PC-9 (cell line): ENCODE measurements at regions not wholly inside any gene's neighbourhood (a gene's known extent, or its start where the extent isn't known, plus 50 kb on each side); places are given as distances from the start of the nearest gene placed in this dataset.

ENCODE experiments used
- BruUV-seq: library from RNA; stranded (reverse); fragments of 400-500 nt; replicated peaks from 2 replicates; lab custom pipeline; 2021; lab: Mats Ljungman, UMichigan
- CTCF ChIA-PET: fragments of 300-600 bp; sonication (Branson Sonifier 250); formaldehyde crosslinking; loops from one replicate; lab custom pipeline; 2022; ENCODE audit warnings: antibody characterized with exemption; lab: Charles Lee
- POLR2A ChIA-PET: fragments of 300-600 bp; sonication (Branson Sonifier 250); formaldehyde crosslinking; loops from one replicate; lab custom pipeline; 2022; ENCODE audit warnings: antibody characterized with exemption; ENCODE audit not compliant: unreplicated experiment; lab: Charles Lee
- DNase-seq, 2 experiments: peaks; one replicate each; pipeline versions ENCODE4 v3.0.0 to v3.0.0-alpha.2; 2015 to 2022; ENCODE audit warnings: mixed read lengths in 1 of 2
- H2AFZ ChIP-seq: fragments of 200-600 bp; sonication (generic); 2 replicates; pipeline ENCODE4 v1.8.1; 2017; ENCODE audit warnings: antibody characterized with exemption
- H3F3A ChIP-seq: fragments of 200-600 bp; sonication (generic); 2 replicates; pipeline ENCODE4 v1.8.1; 2017; ENCODE audit warnings: antibody characterized with exemption, mild to moderate bottlenecking, low read depth; ENCODE audit not compliant: insufficient read depth
- H3K27ac ChIP-seq: fragments of 200-600 bp; sonication (generic); 2 replicates; pipeline ENCODE4 v1.6.1; 2016; ENCODE audit warnings: mixed run types
- H3K27me3 ChIP-seq: fragments of 200-600 bp; sonication (generic); 2 replicates; pipeline ENCODE4 v1.6.1; 2016; ENCODE audit warnings: low read depth, mixed run types; ENCODE audit not compliant: insufficient read depth
- H3K36me3 ChIP-seq: fragments of 200-600 bp; sonication (generic); 2 replicates; pipeline ENCODE4 v1.6.1; 2016; ENCODE audit warnings: low read depth, mixed run types
- H3K4me1 ChIP-seq: fragments of 200-600 bp; sonication (generic); replicated peaks from 2 replicates; pipeline ENCODE4 v1.6.1; 2016; ENCODE audit warnings: mixed run types; ENCODE audit not compliant: insufficient read depth
- H3K4me2 ChIP-seq: fragments of 200-600 bp; sonication (generic); 2 replicates; pipeline ENCODE4 v1.6.1; 2017; ENCODE audit warnings: mixed run types
- H3K4me3 ChIP-seq: fragments of 200-600 bp; sonication (generic); 2 replicates; pipeline ENCODE4 v1.6.1; 2016; ENCODE audit warnings: mixed run types
- H3K79me2 ChIP-seq: fragments of 200-600 bp; sonication (generic); 2 replicates; pipeline ENCODE4 v1.6.1; 2017; ENCODE audit warnings: low read depth, mixed run types
- H3K9me2 ChIP-seq: fragments of 200-600 bp; sonication (generic); 2 replicates; pipeline ENCODE4 v1.8.1; 2017; ENCODE audit warnings: mild to moderate bottlenecking; ENCODE audit not compliant: insufficient read depth
- H3K9me3 ChIP-seq: fragments of 200-600 bp; sonication (generic); 2 replicates; pipeline ENCODE4 v1.8.1; 2016; ENCODE audit warnings: low read depth; ENCODE audit not compliant: insufficient read depth
- H4K20me1 ChIP-seq: fragments of 200-600 bp; sonication (generic); 2 replicates; pipeline ENCODE4 v1.8.1; 2017; ENCODE audit not compliant: insufficient read depth
- CTCF ChIP-seq: fragments of 200-600 bp; sonication (generic); conservative IDR thresholded peaks from 2 replicates; pipeline ENCODE4 v1.6.1; 2017; ENCODE audit warnings: mixed run types, antibody characterized with exemption, mild to moderate bottlenecking, moderate library complexity
- EZH2 ChIP-seq: fragments of 200-600 bp; sonication (generic); IDR thresholded peaks from 2 replicates; pipeline ENCODE4 v1.8.0; 2017; ENCODE audit warnings: antibody characterized with exemption, low read depth
- intact Hi-C: fragments of 100-400 bp; cut with micrococcal nuclease; formaldehyde crosslinking; loops from one replicate; pipeline ENCODE4 v1.10.0; 2022; ENCODE audit not compliant: unreplicated experiment

GRCh38 chr3:17798000-17798399 is 55.6 kb upstream of the TBC1D5 start:
- no peaks in the 10 kb centered on the region for H3F3A ChIP-seq
- DNase-seq, result no peak
- intact Hi-C loops, result no loop called here
- H3K36me3 ChIP-seq, result no peaks in the 10 kb centered on the region
- no TSS peak for BruUV-seq
- H4K20me1 ChIP-seq, result no peaks in the 10 kb centered on the region
- H3K9me3 ChIP-seq, result no peaks in the 10 kb centered on the region
- no peak overlapping the region for H3K4me3 ChIP-seq
- POLR2A ChIA-PET, result no interaction called here
- H3K4me1 ChIP-seq, result no peaks in the 10 kb centered on the region
- H2AFZ ChIP-seq, result no peak overlapping the region
- CTCF ChIA-PET, result no interaction called here
- no peak overlapping the region for H3K4me2 ChIP-seq
- TF ChIP-seq CTCF, result no peak
- TF ChIP-seq EZH2, result no peak
- H3K27ac ChIP-seq, result no peak overlapping the region
- no peaks in the 10 kb centered on the region for H3K9me2 ChIP-seq
- H3K27me3 ChIP-seq, result no peaks in the 10 kb centered on the region
- no peaks in the 10 kb centered on the region for H3K79me2 ChIP-seq

- DNase-seq, result no peak
- no peaks in the 10 kb centered on the region for H3K27me3 ChIP-seq
- no TSS peak for BruUV-seq
- CTCF ChIA-PET, result no interaction called here
- TF ChIP-seq CTCF (no peak), EZH2 (no peak)
- no peaks in the 10 kb centered on the region for H4K20me1 ChIP-seq
- no peaks in the 10 kb centered on the region for H3K79me2 ChIP-seq
- no peak overlapping the region for H3K27ac ChIP-seq
- no peaks in the 10 kb centered on the region for H3K9me2 ChIP-seq
- POLR2A ChIA-PET, result no interaction called here
- H3K9me3 ChIP-seq, result no peaks in the 10 kb centered on the region; the same call in 1 of the 2 replicates
- H3K36me3 ChIP-seq, result no peaks in the 10 kb centered on the region
- no peaks in the 10 kb centered on the region for H3F3A ChIP-seq
- no peaks in the 10 kb centered on the region for H3K4me1 ChIP-seq
- H3K4me2 ChIP-seq, result no peak overlapping the region
- H3K4me3 ChIP-seq, result no peak overlapping the region
- intact Hi-C loops, result no loop called here
- no peak overlapping the region for H2AFZ ChIP-seq
These were observed 53.3 kb upstream of the TBC1D5 start for GRCh38 chr3:17795711-17796110.

GRCh38 chr3:17795280-17795679 is 52.8 kb upstream of the TBC1D5 start:
- H3K4me1 ChIP-seq, result no peaks in the 10 kb centered on the region
- H3K27me3 ChIP-seq, result no peaks in the 10 kb centered on the region
- no peaks in the 10 kb centered on the region for H3K9me2 ChIP-seq
- H3K27ac ChIP-seq, result no peak overlapping the region
- H3F3A ChIP-seq, result no peaks in the 10 kb centered on the region
- H4K20me1 ChIP-seq, result no peaks in the 10 kb centered on the region
- no peak overlapping the region for H3K4me2 ChIP-seq
- no peak for DNase-seq
- ChIA-PET POLR2A (no interaction called here), CTCF (no interaction called here)
- intact Hi-C loops, result no loop called here
- H3K4me3 ChIP-seq, result no peak overlapping the region
- no peaks in the 10 kb centered on the region for H3K36me3 ChIP-seq
- no peaks in the 10 kb centered on the region; the same call in 1 of the 2 replicates for H3K9me3 ChIP-seq
- H3K79me2 ChIP-seq, result no peaks in the 10 kb centered on the region
- no peak overlapping the region for H2AFZ ChIP-seq
- BruUV-seq, result no TSS peak
- TF ChIP-seq EZH2 (no peak), CTCF (no peak)
